ENCODE measurements at regions not wholly inside any gene's neighbourhood (a gene's known extent, or its start where the extent isn't known, plus 50 kb on each side); places are given as distances from the start of the nearest gene placed in this dataset.

DNA sequence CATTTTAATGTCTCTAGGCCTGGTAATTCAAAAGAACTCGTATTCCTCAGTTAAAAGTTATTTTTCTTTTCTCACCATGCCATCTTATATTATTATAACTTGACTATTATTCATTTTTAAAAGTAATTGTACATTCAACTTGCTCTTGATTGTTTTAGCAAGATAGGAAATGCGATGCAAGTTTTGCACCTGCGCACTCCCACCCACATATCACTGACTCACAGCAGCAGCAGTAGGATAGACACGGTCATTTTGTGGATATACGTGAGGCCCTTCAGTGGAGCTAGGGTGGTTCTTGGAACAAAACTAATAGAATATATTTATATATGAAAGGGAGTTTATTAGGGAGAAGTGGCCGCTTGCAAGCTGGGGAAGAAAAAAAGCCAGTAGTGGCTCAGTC lies 95.5 kb upstream of the UBE3A start:
- no peak for TF ChIP-seq CTCF (IDR thresholded peaks at IDR 0.05)
- no peak for TF ChIP-seq POLR2A (IDR thresholded peaks at IDR 0.05)
- no peak for TF ChIP-seq POLR2AphosphoS5 (IDR thresholded peaks at IDR 0.05)
- no peak for TF ChIP-seq EP300 (IDR thresholded peaks at IDR 0.05; ENCODE audit: low read depth)

Data from transverse colon (tissue), 4 donors.